GM19397 (cell line): ENCODE measurements at regions not wholly inside any gene's neighbourhood (a gene's known extent, or its start where the extent isn't known, plus 50 kb on each side); places are given as distances from the start of the nearest gene placed in this dataset.

Experiments
- ATAC-seq: cut with Tn5 transposase; IDR thresholded peaks from one replicate; pipeline ENCODE4 v1.9.1; 2021; ENCODE audit warnings: mild to moderate bottlenecking, moderate library complexity; ENCODE audit not compliant: unreplicated experiment

DNA sequence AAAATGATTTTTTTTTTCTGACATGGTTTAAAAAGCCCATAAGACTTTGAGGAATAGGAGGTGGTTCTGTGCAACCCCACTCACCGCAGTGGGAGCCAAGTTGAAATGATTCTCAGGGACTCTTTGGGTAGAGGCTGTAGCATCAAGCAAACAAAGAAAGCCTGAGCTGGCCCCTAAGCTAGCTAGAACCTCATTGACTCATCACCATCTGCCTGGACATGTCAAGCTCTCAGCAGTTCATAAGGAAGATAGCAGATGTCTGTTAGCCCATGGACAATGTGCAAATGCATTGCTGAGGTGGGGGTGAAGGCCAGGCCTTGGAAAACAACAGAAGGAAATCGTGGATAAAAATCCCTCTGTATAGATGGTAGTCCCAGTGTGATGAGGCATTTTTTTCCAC, 234.8 kb downstream of the NR2F2 start:
- no peak for ATAC-seq

- no peak for ATAC-seq
These were observed 244.3 kb downstream of the NR2F2 start for GRCh38 chr15:96574782-96575181.

GRCh38 chr15:96576596-96576995, 246.1 kb downstream of the NR2F2 start:
- ATAC-seq: no peak

GRCh38 chr15:96578393-96578792, 247.9 kb downstream of the NR2F2 start:
- no peak for ATAC-seq

GRCh38 chr15:96581371-96581770, 250.9 kb downstream of the NR2F2 start:
- ATAC-seq: no peak

DNA sequence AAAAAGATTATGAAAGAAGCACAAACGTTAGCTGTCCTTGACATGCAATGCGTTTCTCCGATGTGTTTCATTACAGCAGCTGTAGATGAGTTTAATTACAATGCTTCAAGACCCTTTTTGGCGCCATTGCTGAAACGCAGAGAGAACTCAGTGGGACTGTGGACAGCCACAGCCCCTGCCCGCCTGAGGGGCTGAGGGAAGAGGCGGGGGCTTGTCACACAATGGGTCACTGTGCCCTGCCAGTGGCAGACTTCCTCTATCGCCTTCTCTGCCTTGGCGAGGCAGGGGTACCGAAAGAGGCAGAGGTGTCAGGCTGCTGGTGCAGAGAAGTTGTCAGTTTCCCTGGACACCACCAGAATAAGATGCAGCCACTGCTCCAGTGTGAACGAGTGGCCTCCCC, 252.0 kb downstream of the NR2F2 start:
- ATAC-seq: no peak

- ATAC-seq: no peak
These were observed 253.2 kb downstream of the NR2F2 start for GRCh38 chr15:96583671-96584070.

DNA sequence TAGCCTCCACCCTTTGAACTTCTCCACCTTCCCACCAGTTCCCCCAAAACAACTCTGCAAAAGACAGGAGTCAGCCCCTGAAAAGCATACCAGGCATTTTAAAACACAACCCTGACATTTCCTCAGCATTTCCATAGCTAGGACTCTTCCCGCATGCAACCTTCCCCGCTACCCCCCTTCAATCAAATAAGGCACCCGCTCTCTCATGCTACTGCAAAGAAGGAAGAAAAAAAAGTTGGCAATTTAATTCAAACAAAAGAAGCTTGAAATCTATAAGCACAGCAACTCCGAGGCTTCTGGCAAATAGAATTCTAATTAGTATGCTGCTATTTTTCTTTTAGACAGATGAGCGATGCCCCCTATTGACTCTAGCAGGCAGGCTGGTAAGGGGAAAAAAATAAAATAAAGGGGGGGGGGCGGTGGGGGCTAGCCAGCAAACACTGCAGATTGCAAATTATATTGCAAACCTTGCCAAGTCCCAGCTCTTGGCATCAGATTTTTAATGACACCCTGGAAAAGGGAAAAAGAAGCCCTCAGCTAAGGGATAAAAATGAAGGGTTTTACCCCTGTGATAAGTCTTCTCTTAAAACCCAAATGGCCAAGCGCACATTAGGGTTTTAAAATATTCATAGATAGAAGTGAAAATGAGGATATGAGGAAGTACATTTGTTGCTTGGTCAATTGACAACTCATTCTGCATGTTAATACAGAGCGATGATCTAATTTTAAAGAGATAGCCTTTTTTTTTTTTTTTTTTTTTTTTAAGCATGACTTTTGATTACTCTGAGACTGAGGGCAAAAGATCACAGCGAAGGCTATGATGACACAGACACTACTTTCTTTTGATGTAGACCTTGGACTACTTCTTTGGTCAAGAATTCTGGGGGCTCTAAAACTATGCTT, 255.2 kb downstream of the NR2F2 start:
- ATAC-seq: no peak

- no peak for ATAC-seq
These were observed 256.4 kb downstream of the NR2F2 start for GRCh38 chr15:96586901-96587300.

- ATAC-seq: no peak
These were observed 259.4 kb downstream of the NR2F2 start for GRCh38 chr15:96589864-96590263.

GRCh38 chr15:96593735-96594134, 263.2 kb downstream of the NR2F2 start:
- ATAC-seq: no peak

- ATAC-seq: no peak
These were observed 265.5 kb downstream of the NR2F2 start for GRCh38 chr15:96595951-96596350.

DNA sequence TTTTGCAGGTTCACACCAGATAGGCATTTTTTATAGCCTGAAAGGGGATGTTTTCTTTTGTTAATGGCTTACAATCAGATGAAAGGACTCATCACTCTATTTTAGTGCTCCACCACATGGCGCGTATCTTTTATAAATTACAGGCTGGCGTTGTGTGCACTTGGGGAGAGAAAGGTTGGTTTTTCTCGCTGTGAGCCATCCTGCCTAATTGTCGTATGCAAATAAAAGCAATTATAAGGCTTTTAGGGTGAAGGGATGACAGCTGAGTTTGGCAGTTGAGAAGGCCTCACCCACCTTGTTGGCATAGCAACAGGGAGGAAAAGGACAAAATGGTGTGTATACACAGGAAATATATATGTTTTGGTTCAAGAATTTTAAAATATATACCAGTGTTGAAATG, 268.0 kb downstream of the NR2F2 start:
- ATAC-seq: no peak

- no peak for ATAC-seq
These were observed 268.8 kb downstream of the NR2F2 start for GRCh38 chr15:96599268-96599667.

DNA sequence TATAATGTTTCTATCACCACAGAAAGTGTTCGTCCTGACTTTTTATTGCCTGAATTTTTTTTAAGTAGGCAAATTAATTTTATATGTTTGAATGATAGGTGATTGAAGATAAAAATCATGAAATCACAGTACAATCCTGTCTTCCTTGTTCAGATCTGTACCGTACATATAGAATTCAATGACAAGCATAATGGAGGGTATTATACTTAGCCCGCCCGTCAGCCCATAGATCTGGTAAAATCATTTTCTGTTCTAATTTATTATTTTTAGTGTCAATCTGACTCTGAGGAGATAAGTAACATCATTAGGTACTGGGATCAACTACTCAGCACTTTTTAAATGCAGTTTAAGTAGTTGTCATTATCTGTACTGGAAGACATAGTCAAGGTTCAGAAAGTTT, 269.9 kb downstream of the NR2F2 start:
- ATAC-seq: no peak

DNA sequence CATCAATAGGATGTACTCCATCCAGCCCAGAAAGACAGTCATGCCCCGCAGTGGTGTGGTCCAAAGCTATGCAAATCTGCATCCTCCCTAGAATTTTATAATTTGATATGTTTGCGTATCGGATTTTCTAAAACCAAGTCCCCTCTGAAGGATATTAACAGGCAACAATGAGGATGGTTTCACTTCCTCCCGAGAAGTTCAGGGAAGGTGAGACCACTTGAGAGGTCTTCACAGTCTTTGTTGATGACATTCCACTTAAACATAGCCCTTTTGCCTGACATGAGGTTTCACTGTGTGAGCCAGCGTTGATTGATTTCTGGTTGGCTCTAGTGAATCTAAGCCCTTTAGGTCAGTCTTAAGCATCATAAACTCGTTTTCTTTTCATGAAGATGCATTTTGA, 276.1 kb downstream of the NR2F2 start:
- ATAC-seq: no peak

- no peak for ATAC-seq
These were observed 280.3 kb downstream of the NR2F2 start for GRCh38 chr15:96610757-96611156.

DNA sequence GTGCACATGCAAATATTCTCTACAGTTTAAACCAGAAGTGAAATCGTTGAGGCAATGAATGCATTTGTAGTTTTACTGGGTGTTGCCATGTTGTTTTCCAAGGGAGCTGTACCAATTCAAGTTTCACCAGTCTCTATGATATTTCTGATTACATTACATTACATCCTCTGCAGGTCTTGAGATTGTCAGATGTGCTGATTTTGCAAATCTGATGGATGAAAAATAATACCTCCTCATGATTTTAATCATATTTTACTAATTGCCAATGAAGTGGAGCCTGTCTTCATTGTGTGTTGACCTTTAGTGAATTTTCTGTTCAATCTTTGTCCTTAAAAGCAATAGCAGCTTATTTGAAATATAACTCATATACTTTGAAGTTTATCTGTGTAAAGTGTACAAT, 282.4 kb downstream of the NR2F2 start:
- ATAC-seq: no peak

- ATAC-seq: no peak
These were observed 288.7 kb downstream of the NR2F2 start for GRCh38 chr15:96619174-96619573.

DNA sequence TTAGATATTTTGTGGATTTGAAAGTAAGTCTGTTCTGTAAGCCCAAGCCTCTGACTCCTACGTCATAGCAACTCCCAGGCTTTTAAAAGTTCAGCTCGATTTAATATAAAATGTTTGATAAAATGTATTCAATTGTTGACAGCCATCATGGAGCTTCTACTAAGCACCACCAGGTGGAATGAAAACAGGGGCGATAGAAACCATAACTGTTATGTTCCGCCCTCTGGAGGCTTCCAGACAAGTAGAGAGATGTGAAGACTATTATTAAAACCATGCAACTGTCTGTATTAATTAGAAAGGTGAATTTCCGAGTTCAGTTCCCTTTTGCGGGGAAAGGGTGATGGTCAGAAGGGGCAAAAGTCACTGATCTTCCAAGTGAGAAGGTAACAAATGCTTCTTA, 292.2 kb downstream of the NR2F2 start:
- ATAC-seq: no peak

- no peak for ATAC-seq
These were observed 294.8 kb downstream of the NR2F2 start for GRCh38 chr15:96625256-96625655.

DNA sequence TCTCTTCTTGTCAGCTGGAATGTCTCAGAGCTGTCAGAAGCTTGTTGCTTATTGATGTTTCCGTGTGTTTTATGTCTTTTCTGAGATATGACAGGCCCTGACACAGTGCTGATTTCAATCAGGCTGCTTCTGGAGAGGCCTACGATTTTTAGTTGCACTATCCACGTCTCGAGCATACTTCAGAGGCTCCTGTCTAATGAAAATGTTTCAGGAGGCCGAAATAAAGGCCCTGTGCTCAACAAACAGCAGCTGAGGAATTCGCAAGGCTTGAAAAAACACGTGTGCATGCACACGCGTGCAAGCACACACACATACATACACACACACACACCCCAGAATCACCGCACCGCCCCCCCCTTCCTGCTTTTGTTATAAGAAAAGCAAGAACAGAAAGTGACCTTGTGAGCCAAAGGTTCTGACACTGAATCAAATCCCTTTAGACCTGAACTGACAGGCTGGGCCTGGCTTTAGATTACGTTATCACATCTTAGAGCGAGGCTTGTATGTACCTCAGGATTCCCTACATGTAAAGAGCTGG, 296.6 kb downstream of the NR2F2 start:
- no peak for ATAC-seq

GRCh38 chr15:96629511-96629910, 299.0 kb downstream of the NR2F2 start:
- no peak for ATAC-seq
